Gastroesophageal sphincter (tissue), 4 donors: ENCODE measurements at regions not wholly inside any gene's neighbourhood (a gene's known extent, or its start where the extent isn't known, plus 50 kb on each side); places are given as distances from the start of the nearest gene placed in this dataset.
A peak's percentile ranks its signal among the peaks of the same experiment; 100 is the strongest.
"Not testable (repeated sequence)": the region's sequence is repeated elsewhere in the genome, so short reads cannot be mapped to it uniquely, and the experiment has no call there.

Experiments used
- ATAC-seq: fragments of 150-250 bp; one replicate; pipeline ENCODE4 v1.9.1; 2016; ENCODE audit warnings: mild to moderate bottlenecking, moderate library complexity
- H3K27ac ChIP-seq, 4 donors: fragments of 200-600 bp; sonication (generic) in 3 of 4; 1 replicate in 3 of 4; 2 replicates in 1 of 4; pipeline ENCODE4 v1.5.1; 2016 to 2019
- H3K27me3 ChIP-seq: fragments of 200-600 bp; sonication (generic); one replicate; pipeline ENCODE4 v1.5.1; 2019
- H3K36me3 ChIP-seq, 2 donors: fragments of 200-600 bp; sonication (generic); one replicate each; pipeline ENCODE4 v1.5.1; 2019; ENCODE audit warnings: control low read depth in 1 of 2
- H3K4me1 ChIP-seq, 3 donors: fragments of 200-600 bp; sonication (generic); 1 replicate in 2 of 3; 2 replicates in 1 of 3; pipeline ENCODE4 v1.5.1; 2016 to 2019; ENCODE audit warnings: control low read depth in 2 of 3
- H3K4me3 ChIP-seq, 2 donors: fragments of 200-600 bp; sonication (generic); one replicate each; pipeline ENCODE4 v1.5.1; 2019; ENCODE audit warnings: mild to moderate bottlenecking in 1 of 2, moderate library complexity in 1 of 2
- H3K9me3 ChIP-seq, 3 donors: fragments of 200-600 bp; sonication (generic); one replicate each; pipeline ENCODE4 v1.5.1; 2017 to 2019; ENCODE audit warnings: control low read depth in 2 of 3
- EP300 ChIP-seq: sonication (generic); formaldehyde crosslinking; IDR thresholded peaks from one replicate; pipeline ENCODE4 v1.6.1; 2017; ENCODE audit warnings: antibody characterized with exemption, mild to moderate bottlenecking
- POLR2A ChIP-seq, 2 donors: fragments of 450-650 bp; IDR thresholded peaks; one replicate each; pipeline ENCODE4 v1.6.1; 2017; ENCODE audit warnings: antibody characterized with exemption in 2 of 2, mild to moderate bottlenecking in 2 of 2, moderate library complexity in 1 of 2
- POLR2AphosphoS5 ChIP-seq: sonication (generic); formaldehyde crosslinking; IDR thresholded peaks from one replicate; pipeline ENCODE4 v1.6.1; 2017; ENCODE audit warnings: antibody characterized with exemption
- WGBS, 2 donors: methylation state at CpG; one replicate each; pipeline ENCODE4 v1.1.5; 2018; ENCODE audit warnings: low coverage in 1 of 2; 5-methylcytosine and 5-hydroxymethylcytosine counted together
- TF ChIP-seq, protein P1 (sequence below), 4 experiments: fragments of 200-600 bp in 2 of 4; fragments of 450-650 bp in 2 of 4; sonication (generic) in 1 of 4; IDR thresholded peaks; one replicate each; pipeline ENCODE4 v1.5.1; 2017 to 2019; ENCODE audit warnings: antibody characterized with exemption in 4 of 4, mild to moderate bottlenecking in 2 of 4, moderate library complexity in 2 of 4

DNA sequence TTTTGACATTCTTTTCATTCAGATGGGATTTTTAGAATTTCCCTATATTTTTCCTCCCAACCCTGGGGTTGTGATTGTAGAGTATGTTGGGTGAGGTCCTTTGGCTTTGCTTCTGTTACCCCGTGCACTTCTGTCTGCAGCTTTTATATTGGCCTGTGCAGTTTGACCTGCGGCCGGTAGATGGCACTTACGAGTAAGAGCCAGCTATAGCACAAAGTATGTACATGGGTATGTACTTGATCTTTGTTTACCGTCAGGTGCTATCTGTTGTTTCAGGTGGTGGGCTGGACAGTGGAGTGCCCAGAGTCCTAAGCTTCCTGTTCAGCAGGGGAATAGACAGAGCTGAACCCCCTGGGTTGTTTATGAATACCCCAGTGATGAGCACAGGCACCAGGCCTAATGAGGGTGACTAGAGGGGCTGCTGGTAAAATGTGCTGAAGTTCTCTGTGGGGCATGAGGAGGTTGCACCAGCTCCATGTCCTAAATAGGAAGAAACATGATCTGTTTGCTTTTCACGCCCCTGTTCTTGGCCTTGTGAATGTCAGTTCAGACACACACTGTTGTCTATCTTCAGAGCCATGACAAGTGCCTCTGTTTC, 58.9 kb upstream of the THUMPD2 start:
- no peak overlapping the region for H3K4me3 ChIP-seq
- no peaks in the 10 kb centered on the region for H3K27me3 ChIP-seq
- ATAC-seq = no peak
- H3K27ac ChIP-seq = no peak overlapping the region
- no peaks in the 10 kb centered on the region for H3K36me3 ChIP-seq
- 30 to 50% methylated on average over 3 to 6 of the region's 6 CpGs for WGBS, 2 donors
- no peaks in the 10 kb centered on the region for H3K9me3 ChIP-seq
- no peaks in the 10 kb centered on the region for H3K4me1 ChIP-seq
- TF ChIP-seq, protein P1, sequence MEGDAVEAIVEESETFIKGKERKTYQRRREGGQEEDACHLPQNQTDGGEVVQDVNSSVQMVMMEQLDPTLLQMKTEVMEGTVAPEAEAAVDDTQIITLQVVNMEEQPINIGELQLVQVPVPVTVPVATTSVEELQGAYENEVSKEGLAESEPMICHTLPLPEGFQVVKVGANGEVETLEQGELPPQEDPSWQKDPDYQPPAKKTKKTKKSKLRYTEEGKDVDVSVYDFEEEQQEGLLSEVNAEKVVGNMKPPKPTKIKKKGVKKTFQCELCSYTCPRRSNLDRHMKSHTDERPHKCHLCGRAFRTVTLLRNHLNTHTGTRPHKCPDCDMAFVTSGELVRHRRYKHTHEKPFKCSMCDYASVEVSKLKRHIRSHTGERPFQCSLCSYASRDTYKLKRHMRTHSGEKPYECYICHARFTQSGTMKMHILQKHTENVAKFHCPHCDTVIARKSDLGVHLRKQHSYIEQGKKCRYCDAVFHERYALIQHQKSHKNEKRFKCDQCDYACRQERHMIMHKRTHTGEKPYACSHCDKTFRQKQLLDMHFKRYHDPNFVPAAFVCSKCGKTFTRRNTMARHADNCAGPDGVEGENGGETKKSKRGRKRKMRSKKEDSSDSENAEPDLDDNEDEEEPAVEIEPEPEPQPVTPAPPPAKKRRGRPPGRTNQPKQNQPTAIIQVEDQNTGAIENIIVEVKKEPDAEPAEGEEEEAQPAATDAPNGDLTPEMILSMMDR (IDR thresholded peaks at IDR 0.05) = peak; percentile 45 to 72 (median 61)
- TF ChIP-seq EP300 (no peak), POLR2A (IDR thresholded peaks at IDR 0.05) (no peak), POLR2AphosphoS5 (no peak)

DNA sequence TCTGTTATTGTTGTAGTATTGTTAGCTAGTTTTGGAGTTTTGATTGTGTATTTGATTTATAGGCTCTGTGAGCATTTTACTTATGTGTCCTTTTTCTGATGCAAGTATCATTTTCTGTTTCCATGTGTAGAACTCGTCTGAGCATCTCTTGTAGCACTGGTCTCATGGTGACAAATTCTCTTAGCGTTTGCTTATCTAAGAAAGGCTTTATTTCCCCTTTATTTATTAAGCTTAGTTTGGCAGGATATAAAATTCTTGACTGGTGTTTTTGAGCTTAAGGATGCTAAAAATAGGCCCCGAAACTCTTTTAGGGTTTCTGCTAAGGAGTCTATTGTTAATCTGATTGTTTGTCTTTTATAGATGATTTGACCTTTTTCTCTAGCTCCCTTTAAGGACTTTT, 57.6 kb upstream of the THUMPD2 start:
- no peak for ATAC-seq
- Histone ChIP-seq H3K27ac (no peak overlapping the region), H3K27me3 (no peaks in the 10 kb centered on the region), H3K36me3 (no peaks in the 10 kb centered on the region), H3K4me3 (no peak overlapping the region), H3K4me1 (no peaks in the 10 kb centered on the region), H3K9me3 (no peaks in the 10 kb centered on the region)
- WGBS, 2 donors = 79 to 97% methylated on average over 3 of the region's 3 CpGs
- TF ChIP-seq POLR2AphosphoS5 (no peak), POLR2A (IDR thresholded peaks at IDR 0.05) (no peak), EP300 (no peak)
- TF ChIP-seq, protein P1 (IDR thresholded peaks at IDR 0.05) = no peak

DNA sequence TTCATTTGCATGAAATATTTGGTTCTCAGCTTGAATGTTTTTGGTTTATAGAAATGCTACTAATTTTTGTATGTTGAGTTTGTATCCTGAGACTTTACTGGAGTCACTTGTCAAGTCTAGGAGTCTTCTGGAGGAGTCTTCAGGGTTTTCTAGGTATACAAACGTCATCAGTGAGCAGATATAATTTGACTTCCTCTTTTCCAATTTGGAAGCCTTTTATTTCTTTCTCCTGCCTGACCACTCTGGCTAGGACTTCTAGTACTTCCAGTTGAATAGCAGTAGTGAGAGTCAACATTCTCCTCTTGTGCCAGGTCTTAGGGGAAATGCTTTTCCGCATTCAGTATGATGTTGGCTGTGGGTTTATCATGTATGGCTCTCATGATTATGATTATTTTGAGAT, 55.4 kb upstream of the THUMPD2 start:
- WGBS, 2 donors = 88 to 100% methylated on average over 2 of the region's 2 CpGs
- Histone ChIP-seq H3K4me1 (no peaks in the 10 kb centered on the region), H3K27me3 (no peaks in the 10 kb centered on the region), H3K27ac (no peak overlapping the region), H3K4me3 (no peak overlapping the region), H3K36me3 (no peaks in the 10 kb centered on the region), H3K9me3 (no peaks in the 10 kb centered on the region)
- TF ChIP-seq EP300 (no peak), POLR2A (IDR thresholded peaks at IDR 0.05) (no peak), POLR2AphosphoS5 (no peak)
- TF ChIP-seq, protein P1 (IDR thresholded peaks at IDR 0.05) = no peak
- no peak for ATAC-seq

DNA sequence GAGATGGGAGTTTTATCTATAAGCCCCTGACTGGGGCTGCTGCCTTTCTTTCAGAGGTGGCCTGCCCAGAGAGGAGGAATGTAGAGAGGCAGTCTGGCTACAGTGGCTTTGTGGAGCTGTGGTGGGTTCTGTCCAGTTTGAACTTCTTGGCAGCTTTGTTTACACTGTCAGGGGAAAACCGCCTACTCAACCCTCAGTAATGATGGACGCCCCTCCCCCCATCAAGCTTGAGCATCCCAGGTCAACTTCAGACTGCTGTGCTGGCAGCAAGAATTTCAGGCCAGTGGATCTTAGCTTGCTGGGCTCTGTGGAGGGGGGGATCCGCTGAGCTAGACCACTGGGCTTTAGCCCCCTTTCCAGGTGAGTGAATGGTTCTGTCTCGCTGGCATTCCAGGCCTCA, 51.6 kb upstream of the THUMPD2 start:
- no CpG with 5 or more reads among the region's 4 CpGs for WGBS, 2 donors
- H3K27ac ChIP-seq, H3K27me3 ChIP-seq, H3K9me3 ChIP-seq, H3K36me3 ChIP-seq, ATAC-seq, H3K4me1 ChIP-seq, H3K4me3 ChIP-seq: not testable (repeated sequence)
